SK-N-SH (cell line): ENCODE measurements at regions not wholly inside any gene's neighbourhood (a gene's known extent, or its start where the extent isn't known, plus 50 kb on each side); places are given as distances from the start of the nearest gene placed in this dataset.

Source experiments
- MEF2A ChIP-seq: IDR thresholded peaks from 2 replicates; pipeline ENCODE4 v1.4.0; 2012; ENCODE audit warnings: low read depth, borderline replicate concordance
- REST ChIP-seq: IDR thresholded peaks from 2 replicates; pipeline ENCODE4 v1.6.1; 2012; ENCODE audit warnings: mild to moderate bottlenecking, low read depth, low read length, moderate library complexity
- TAF1 ChIP-seq: IDR thresholded peaks from 2 replicates; pipeline ENCODE4 v1.6.1; 2012; ENCODE audit warnings: low read depth, mild to moderate bottlenecking, low read length, moderate library complexity, borderline replicate concordance

- no peak for TF ChIP-seq REST
- TF ChIP-seq MEF2A, result no peak
- no peak for TF ChIP-seq TAF1
These were observed 65.6 kb upstream of the BMP2K start for GRCh38 chr4:78710536-78710935.
